ENCODE measurements at regions not wholly inside any gene's neighbourhood (a gene's known extent, or its start where the extent isn't known, plus 50 kb on each side); places are given as distances from the start of the nearest gene placed in this dataset.
"Not testable (repeated sequence)": the region's sequence is repeated elsewhere in the genome, so short reads cannot be mapped to it uniquely, and the experiment has no call there.

- not testable (repeated sequence) for H3K4me3 ChIP-seq (ENCODE audit: low read length); DNase-seq (ENCODE audit: low read depth)
Observed at GRCh38 chr14:34381304-34381703, 80.7 kb downstream of the SPTSSA start.

DNA sequence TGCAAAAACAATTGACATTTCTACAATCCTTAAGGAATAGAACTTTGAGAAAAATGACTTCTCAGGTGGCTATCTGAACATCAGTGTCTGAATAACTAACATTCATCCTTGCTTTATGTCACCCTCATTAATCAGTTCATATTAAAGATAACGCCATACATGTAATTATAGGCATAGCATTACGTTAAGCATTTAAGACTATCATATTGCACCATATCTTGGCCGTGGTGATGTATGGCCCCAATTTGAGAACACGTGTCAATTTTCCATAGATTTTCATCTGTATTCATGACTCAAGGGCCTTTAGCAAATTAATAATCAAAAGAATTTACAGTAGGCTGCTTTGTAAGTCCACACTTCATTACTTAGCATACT, 81.6 kb downstream of the SPTSSA start:
- H3K4me3 ChIP-seq (ENCODE audit: low read length) = no peak overlapping the region

GRCh38 chr14:34379816-34380470, 82.1 kb downstream of the SPTSSA start:
- H3K4me3 ChIP-seq (ENCODE audit: low read length) = no peak overlapping the region
- no peak for TF ChIP-seq CTCF (conservative IDR thresholded peaks at IDR 0.05; ENCODE audit: low read length)
- no peak for DNase-seq (ENCODE audit: low read depth)

More for the DNA sequence above, 81.6 kb downstream of the SPTSSA start:
- DNase-seq (ENCODE audit: low read depth) = no peak
- no peak for TF ChIP-seq CTCF (conservative IDR thresholded peaks at IDR 0.05; ENCODE audit: low read length)

DNA sequence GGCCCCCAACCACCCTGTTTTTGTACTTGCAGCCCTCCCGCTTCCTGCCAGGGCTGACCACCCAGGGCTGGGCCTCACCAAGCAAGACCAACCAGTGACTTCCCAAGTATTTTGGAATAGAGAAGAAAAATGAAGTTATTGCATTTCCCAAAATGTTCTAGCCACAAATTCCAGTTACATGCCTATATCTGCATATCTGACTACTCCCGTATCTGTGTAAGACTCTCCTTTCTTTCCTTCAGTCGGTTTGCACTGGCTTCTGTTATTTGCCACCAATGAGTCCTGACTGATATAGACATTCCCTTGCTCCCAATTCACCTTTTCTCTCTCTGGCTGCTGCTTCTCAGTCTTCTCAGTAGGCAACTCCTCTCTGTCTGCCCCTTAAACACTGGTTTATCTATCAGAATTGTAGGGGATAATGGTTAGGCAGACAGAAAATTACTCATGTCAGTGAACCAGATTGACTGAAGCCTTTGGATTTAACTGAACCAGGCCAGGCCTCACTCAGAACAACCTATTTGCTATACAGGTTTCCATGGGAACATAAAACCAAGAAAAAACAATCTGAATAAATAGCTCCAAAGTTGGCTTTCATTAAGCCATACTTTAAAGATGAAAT, 85.3 kb downstream of the SPTSSA start:
- TF ChIP-seq CTCF (conservative IDR thresholded peaks at IDR 0.05; ENCODE audit: low read length) = no peak
- no peak for DNase-seq (ENCODE audit: low read depth)
- H3K4me3 ChIP-seq (ENCODE audit: low read length) = no peak overlapping the region

- no peak overlapping the region for H3K4me3 ChIP-seq (ENCODE audit: low read length)
- DNase-seq (ENCODE audit: low read depth) = no peak
- TF ChIP-seq CTCF (conservative IDR thresholded peaks at IDR 0.05; ENCODE audit: low read length) = no peak
Observed at GRCh38 chr14:34374998-34375740, 86.9 kb downstream of the SPTSSA start.

- DNase-seq (ENCODE audit: low read depth) = no peak
- TF ChIP-seq CTCF (conservative IDR thresholded peaks at IDR 0.05; ENCODE audit: low read length) = no peak
- no peak overlapping the region for H3K4me3 ChIP-seq (ENCODE audit: low read length)
Observed at GRCh38 chr14:34373191-34373590, 88.8 kb downstream of the SPTSSA start.

DNA sequence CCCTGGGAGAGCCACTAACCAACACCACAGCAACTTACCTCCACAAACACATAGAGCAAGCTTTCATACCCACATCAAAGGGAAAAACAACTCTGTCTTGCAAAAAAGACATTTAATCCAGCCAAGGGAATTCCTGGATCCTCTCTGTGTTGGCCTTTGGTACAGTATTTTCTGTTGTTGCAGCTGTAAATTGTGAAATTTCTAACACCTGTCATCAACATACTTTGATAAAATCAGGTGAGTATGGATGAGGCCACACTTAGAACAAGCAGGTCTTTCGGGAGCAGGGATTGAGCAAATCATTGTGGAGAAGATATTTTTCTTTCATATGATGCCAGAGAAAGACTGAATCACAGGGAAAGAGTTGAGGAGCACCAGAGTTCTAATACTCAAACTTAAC, 89.3 kb downstream of the SPTSSA start:
- no peak for TF ChIP-seq CTCF (conservative IDR thresholded peaks at IDR 0.05; ENCODE audit: low read length)
- H3K4me3 ChIP-seq (ENCODE audit: low read length) = no peak overlapping the region
- DNase-seq (ENCODE audit: low read depth) = no peak
